ENCODE measurements at regions not wholly inside any gene's neighbourhood (a gene's known extent, or its start where the extent isn't known, plus 50 kb on each side); places are given as distances from the start of the nearest gene placed in this dataset.

DNA sequence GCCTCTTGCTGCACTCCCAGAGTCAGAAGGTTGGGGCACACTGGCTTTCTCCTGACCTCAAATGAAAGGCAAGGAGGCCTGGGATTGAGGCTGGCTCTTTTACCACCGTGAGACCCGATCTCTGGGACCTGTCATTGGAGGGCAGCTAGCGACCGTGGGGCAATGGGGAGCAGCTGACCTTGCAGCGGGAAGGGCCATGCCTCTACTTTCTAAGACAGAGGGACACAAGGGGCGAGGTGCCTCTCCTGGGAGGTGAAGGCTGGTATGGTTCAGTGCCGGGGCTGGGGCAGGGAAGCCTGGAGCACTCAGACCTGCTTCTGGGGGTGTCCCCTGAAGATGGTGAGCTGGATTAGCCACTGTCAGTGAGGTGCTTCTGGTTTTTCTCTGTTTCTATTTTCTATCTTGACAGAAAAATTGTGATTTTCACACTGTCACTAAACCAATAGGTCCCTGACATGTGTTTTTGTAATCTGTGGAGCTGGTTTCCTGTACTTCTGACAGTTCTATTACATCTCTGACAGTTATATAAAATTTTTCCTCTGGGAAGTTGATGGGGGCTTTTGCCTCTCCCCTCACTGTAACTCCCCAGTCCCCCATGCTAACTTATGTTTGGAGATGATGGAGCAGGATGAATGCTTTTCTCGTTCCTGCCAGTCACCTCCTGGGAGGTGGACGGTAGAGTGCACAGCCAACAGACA lies 340.8 kb downstream of the RPS24 start:
- no peak for DNase-seq

DNA sequence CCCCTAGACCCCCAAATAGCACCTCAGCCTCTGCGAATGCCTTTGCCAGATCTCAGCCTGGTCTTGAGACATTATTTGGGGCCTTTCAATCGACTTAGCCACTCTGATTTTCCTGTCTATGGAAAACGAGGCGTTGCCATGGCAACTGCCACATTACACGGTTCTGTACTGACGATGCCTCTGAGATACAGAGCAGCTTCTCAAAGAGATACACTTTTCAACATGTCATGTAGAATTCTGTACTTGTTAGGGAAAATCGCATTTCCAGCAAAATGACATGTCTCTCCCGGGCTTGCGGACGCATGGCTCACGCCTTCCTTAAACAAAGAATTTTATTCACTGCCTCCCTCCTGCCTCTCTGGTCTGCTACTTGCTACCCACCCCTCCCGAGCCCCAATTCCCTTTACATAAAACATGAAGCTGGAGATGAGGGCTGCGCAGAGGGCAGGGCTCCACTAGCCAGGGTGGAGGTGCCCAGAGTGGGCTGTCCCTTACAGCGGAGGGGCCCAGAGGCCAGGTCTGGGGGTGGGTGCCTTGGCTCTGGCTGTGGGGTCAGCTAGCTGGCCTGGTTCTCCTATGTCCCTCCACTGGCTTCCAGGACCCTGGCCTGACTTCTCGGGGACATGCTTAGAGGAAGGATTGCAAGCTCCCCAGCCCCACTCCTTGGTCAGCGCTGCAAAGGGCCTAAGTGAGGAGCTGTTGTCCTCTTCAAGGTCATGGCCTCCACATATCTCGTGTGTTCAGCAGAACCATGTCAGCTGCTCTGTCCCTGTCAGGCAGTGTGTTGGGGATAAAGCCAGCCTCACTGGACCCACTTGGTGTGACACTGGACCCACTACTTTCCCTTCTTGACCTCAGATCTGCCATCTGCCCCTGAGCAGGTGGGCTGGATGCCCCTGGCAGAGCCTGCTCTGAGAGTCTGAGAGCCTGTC lies 342.5 kb downstream of the RPS24 start:
- DNase-seq: no peak

DNA sequence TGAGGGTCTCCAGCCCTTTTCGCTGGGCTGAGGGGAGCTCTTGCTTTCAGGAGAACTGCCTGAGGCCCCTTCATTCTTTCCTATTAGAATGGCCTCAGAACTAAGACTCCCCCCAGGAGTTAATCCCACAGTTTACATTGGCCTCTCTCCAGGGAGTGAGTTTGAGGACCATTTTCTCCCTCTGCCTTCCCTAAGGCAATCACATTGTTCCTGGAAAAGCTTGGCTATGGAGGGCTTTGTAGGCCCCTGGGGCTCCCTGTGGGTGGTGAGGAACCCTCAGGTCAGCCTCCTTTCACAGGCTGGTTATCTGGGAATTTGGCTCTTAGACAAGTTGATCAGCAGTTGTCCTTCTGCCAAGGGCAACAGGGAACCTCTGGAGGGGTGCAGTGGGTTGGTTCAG lies 343.7 kb downstream of the RPS24 start:
- DNase-seq: no peak

DNA sequence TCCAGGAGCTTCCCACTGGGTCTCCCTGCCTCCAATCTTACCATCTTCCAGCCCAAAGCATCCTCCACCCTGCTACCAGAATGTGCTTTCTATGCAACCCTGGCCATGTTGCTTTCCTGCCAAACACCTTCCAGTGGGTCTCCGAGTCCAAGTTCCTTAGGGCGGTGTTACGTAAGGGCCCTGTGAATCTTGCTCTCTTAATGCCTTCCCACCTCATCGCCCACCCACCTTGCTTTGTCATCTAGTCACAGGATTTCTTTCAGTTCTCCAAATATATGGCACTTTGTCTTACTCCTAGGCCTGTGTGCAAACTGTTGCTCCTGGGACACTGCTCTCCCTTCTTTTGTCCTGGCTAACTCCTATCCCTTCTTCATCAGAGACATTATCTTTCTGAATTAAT lies 344.5 kb downstream of the RPS24 start:
- no peak for DNase-seq

DNA sequence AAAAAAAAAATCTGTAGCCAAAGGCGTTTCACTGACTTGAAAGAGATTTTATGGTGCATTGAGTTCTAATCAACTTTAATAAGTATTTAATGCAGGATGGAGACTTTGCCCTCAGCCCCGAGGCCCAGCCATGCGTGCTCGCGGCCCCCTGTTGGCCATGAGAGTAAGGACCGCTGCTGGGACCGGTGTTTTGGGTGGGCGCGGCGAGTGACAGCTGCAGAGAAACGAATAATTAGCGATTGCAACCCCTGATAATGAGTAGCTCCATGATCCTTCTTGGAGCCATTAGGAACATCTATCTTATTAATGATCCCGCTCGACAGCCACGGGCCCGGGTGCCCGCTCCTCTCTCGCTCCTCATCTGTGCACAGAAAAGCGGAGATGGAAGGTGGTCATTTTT lies 347.4 kb downstream of the RPS24 start:
- no peak for DNase-seq

DNA sequence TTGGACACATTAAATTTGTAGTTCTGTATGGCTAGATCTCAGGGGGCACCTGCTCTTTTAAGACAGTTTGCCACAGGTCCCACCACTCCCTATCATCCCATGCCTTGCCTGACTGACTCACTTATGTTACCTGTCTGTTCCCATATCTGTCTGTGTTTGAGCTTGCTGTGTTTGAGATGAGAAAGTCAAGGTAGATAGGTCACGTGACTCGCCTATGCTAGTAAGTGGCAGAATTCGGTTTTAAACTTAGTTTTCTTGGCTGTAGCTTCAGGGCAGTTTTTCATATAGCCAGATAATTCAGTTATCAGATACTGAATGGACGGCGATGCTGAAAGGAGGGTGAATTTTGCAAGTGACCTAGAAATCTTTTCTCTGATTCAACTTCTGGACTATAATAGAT lies 348.4 kb downstream of the RPS24 start:
- DNase-seq: no peak

DNA sequence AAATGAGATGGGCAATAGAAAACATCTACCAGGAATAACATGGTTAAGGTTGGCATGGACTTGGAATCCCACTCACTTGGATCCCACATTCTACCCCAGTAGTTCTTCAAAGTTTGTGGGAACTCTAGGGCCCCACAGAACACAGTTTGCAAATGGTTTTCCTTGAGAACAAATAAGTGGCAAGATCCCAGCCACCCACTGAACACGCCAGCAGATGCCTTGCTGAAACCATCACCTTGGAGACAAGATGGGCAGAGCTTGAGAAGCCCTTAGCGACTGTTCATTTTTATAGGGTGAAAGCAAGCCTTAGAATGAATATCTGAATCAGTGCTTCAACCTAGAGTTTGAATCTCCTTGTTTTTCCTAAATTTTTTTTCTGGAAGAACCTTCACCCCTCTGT lies 349.1 kb downstream of the RPS24 start:
- no peak for DNase-seq

DNA sequence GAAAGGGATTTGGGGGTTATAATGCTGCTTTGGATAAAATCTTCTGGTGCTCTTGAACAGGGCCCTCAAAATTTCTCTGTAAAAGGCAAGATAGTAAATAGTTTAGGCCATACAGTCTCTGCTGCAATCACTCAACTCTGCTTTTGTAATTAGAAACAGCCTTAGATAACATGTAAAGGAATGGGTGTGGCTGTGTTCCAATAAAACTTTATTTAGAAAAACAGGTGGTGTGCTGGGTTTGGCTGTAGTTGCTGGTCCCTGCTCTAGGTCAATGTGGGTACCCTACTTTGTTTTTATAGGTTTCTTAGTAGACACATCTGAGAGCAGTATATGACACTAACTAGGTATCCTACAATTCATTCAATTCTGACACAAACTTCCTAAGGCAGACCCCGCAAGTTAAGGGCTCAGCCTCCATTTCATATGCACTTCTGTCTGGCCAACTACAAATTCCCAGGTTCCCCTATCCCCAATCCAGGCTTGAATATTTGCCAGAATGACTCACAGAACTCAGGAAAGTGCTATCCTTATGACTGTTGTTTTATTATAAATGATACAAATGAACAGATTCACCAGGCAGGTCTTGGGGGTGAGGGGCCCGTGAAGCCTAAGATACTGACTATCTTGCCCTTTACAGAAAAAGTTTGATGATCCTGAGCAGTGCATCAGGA lies 349.9 kb downstream of the RPS24 start:
- DNase-seq: no peak

DNA sequence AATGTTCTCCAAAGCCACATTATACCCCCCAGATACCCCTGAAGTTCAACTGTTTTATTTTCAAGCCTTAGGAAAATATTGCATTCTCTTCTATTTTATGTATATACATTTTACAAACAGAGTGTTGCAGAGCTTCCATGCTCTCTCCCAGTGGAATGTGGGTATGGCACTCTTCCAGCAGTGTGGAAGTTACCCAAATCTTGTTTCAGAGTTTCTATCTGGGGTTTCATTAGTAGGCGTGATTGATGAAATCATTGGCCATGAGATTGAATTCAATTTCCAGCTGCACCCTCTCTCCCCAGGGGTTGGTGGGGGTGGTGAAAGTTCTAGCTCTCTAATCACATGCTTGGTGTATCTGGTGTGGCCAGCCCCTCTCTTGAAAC lies 350.4 kb downstream of the RPS24 start:
- no peak for DNase-seq

DNA sequence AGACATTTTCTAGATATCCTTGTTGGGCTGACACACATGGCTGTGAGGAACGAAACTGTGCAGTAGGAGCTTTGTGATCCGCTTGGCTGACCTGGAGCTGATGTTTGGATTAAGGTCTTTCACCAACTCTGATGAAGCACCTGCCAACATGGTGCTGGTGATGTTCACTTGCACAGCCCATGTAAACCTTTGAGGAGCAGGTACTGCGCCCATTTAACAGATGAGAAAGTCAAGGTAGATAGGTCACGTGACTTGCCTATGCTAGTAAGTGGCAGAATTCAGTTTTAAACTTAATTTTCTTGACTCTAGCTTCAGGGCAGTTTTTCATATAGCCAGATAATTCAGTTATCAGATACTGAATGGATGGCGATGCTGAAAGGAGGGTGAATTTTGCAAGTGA lies 351.9 kb downstream of the RPS24 start:
- DNase-seq: no peak

DNA sequence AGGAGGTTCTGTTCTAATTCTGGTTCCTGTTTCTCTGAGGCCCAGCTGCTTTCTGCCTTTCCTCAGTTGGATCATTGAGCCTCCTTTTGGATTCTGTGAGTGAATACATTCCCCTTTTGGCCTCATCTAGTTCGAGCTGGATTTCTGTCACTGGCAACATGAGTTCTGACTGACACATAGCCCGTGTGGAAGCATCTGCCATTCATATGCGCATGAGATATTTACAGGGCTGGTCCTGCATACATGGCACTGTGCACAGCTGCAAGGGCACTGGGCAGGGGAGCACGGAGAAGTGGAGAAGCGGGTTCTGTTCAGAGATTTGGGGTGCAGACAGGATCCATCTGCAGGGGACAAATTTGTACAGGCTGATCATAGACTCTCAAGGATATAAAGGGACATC lies 352.8 kb downstream of the RPS24 start:
- DNase-seq: no peak

DNA sequence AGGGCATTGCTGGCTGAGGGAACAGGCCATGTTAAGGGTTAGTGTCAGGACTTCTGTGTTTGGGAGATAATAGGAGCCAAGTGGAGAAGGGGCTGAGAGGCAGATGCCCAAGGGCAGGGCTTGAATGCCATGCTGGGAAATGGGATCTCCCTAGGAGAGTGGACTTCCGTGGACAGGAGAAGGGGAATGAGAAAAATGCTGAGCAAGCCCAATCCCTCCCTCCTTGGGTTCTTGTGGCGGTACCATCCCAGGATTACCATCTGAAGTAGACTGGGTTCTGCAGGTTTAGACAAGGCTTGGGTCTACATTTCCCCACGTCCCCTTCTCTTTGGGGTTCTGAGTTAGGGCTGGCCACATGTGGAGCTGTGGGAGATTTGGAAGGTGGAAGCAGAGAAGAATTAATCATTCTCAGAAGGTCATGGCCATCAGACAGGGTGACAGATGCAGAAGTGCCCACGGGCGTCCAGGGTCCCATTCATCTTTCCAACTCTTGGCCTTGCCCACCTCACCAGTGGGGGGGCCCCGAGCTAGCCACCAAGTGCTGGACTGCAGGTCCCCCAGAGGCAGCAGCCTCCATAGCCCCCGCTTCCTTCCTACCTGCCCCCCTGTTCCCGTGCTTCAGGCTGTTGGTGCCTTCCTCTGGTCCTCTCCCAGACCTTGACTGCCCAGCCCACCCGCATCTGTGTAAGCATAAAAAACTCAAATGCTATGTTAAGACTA lies 354.8 kb downstream of the RPS24 start:
- DNase-seq: no peak

DNA sequence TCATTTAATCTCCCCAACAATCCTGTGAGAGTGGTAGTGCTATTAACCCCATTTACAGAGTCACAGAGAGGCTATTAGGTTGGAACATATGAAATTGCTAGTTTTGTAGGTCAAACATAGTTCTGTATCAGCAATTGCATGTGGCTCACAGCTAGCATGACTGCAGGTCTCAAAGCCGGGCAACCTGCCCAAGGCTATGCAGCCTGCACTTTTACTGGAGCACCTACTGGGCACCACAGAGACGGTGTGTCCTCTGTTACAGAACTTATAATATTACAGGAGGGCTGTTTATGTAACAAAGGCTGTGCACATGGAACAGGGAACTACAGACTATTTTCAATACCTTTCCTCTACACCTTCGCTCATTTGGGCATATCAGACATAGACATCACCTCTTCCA lies 355.8 kb downstream of the RPS24 start:
- DNase-seq: no peak

DNA sequence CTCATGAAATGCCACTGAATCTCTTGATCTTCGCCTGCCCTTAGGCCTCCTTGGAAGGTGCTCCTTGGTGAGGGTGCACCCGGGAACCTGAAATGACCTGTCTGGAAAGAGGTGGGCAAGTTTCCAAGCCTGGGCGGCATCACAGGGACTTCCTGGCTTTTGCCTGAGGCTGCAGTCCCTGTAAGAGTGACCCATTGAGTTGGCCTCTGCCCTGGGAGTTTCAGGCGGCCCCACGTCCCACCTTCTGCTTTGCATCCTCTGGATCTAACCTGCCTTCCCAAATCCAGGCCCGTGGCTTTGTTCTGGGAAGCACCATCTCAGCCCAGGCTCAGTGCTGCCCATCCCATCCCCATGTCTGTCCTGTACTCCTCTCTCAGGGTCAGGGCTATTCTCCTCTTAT lies 356.4 kb downstream of the RPS24 start:
- DNase-seq: no peak

DNA sequence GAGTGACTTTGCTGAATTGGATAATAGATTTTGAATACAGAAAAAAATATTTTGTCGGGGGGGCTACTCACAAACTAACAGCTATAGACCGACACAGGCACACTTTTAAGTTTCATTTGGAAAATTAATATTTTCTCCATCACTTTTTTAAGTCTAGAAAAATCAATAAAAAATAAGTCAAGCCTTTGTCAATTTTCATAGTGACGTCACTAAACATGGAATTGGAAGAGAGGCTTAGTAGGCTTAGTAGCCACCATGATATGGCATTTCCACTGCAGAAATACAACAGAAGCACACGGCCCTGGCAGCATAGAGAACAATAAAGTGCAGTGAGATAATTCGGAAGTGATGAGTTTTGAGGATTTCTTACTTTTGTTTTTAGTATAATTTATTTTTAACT lies 357.2 kb downstream of the RPS24 start:
- DNase-seq: no peak

DNA sequence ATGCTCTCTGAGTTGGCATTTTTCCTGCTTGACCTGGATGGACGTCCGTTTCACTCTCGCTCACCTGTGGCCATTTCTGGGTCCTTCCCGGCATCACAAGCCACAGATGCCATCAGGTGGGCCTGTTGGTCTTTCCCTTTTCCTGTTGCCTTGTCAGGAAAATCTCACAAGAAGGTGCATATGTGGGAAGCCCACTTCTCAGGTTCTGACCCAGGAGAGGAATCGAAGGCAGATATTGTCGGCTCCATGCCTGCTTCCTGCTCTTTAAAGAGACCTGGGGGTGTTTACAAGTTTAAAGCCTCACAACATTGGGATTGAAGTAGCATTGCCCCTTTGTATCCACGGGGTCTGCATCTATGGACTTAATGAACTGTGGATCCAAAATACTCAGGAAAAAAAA lies 357.9 kb downstream of the RPS24 start:
- DNase-seq: no peak

DNA sequence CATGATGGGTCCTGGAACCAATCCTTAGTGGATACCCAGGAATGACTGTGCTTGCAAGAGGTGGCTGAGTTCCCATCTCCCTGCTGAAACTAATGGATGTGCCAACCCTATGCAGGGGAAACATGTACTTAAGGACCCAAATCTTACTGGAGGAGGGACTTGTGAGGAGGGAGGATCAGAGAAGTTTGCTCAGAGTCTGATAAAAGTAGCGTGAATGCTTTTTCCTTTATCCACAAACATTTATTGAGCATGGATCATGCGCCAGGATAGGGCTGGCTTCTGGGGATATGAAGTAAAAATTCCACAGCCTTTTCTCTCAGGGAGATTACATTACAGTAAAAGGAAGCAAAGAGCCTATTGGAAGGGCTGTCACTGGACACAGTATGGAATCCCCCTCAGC lies 358.5 kb downstream of the RPS24 start:
- no peak for DNase-seq

DNA sequence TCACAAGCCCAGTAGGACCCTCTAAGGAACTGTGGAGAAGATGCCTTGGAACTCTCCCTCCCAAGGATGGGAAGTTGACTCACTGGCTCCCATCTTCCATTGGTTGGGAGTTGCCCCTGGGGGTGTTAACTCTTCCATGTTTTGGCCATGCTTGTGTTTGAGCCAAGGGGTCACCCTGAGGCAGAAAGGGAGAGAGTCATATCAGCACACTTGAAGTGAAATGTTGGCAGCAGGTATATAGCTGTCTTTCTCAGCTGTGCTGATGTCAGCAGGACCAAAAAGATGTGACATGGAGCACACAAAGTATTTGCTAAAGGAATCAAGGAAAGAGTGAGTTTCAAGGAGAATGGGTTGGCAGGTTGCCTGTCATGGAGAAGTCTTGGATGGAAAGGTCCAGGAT lies 359.4 kb downstream of the RPS24 start:
- no peak for DNase-seq

DNA sequence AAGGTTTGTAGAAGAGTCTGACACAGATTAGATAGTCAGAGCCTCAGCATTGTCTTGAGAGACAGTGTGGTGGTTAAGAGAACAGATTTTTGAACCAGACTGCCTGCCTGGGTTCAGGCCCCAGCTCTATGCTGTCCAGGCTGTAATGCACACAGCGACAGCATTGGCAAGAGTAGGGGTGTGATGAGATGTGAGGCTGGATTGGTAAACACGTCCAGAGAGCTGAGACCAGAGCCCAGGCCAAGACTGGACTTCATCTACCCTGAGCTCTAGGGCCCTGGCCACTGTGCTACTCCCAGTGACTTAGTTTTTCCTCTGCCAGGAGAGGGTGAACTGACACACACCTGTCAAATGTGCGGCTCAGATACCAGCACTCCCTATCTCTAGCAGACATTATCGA lies 360.4 kb downstream of the RPS24 start:
- no peak for DNase-seq

DNA sequence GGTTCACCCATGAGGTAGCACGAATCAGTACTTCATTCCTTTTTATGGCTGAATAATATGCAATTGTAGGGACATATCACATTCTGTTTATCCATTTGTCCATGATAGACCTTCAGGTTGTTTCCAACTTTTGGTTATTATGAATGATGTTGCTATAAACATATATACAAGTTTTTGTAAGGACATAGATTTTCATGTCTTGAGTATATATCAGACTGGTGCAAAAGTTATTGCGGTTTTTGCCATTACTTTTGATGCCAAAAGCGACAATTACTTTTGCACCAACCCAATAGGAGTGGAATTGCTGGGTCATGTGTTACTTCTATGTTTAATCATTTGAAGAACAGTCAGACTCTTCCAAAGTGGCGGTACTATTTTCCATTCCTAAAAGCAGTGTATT lies 361.5 kb downstream of the RPS24 start:
- no peak for DNase-seq

DNA sequence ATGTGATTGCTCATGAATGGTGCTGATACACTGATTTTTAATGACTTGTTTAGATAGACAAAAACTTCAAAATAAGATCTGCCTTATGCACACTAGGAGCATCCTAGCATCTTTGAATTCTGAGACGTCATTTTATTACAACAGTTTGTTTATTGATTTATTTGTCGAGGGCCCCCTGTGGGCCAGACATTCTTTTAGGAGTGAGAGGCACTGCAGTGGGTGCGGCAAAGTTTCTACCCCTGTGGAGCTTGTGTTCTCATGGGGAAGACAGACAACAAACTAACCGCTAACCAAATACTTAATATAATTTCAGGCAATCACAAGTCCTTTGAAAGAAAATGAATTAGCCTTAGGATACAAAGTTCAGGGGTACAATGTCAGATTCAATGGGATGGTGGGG lies 363.1 kb downstream of the RPS24 start:
- no peak for DNase-seq

DNA sequence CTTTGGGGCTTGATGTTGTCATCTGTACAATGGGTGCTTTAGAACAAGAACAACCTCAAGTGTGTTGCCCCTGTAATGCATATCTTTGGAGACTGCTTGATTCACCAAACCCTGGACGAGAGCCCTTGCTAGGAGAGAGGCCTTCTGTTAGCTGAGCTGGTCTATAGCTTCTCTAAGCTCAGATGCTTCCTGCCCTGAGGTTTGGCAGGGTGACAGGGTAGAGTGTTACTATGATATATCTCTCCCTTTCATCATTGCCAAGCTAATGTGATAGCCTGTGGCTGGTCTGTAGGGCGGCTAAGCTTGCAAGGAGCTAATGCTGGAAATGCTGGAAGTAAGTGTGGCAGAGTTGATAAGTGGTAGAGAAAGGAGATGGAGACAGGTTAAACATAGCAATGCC lies 364.1 kb downstream of the RPS24 start:
- DNase-seq: no peak

DNA sequence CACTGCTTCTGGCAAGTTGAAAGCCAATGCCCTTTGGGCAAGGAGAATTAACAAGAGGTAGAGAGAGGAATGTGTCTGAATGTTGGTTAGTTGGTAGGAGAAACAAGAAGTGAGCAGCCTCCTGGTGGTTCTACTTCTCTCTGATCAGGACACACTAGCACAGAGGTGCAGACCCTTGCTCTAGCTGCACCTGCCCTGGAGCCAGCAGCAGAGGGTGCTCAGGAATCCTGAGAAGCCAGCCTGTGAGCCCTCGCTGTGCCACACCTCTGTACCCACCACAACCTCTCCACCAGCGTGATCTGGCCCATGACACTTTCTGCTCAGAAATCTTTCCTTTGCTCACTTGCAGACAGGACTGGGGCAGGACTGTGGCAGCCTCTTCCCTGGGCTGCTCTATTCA lies 364.7 kb downstream of the RPS24 start:
- DNase-seq: no peak

Measured in OCI-M1 (cell line).